ENCODE measurements at regions not wholly inside any gene's neighbourhood (a gene's known extent, or its start where the extent isn't known, plus 50 kb on each side); places are given as distances from the start of the nearest gene placed in this dataset.

DNA sequence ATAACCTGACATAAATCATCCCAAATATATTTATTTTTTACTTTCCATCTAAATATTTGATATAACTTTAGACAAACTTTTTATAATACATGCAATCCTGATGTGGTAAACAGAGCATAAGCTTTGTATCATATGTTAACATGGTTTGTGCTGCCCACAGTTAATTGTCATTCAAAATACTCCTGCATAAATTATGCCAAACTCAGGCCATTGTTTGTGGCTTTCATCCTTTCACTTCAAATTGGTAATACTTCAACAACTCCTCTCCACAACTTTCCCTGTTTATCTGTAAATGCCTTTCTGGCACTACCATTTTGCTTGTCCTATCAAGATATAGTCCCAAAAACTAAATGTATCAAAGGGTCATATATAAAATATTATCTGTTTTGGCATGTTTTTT is 586.7 kb downstream of the HINT1 start:
- H3K9me3 ChIP-seq (ENCODE audit: insufficient read depth, low read length) = no peaks in the 10 kb centered on the region
- TF ChIP-seq YY1 (IDR thresholded peaks at IDR 0.05; ENCODE audit: insufficient read depth, insufficient read length) = no peak
- no peak for TF ChIP-seq ZNF274 (IDR thresholded peaks at IDR 0.05; ENCODE audit: low read depth, low read length)
- TF ChIP-seq SUZ12 (IDR thresholded peaks at IDR 0.05; ENCODE audit: extremely low read depth, insufficient read depth, insufficient read length) = no peak
- H3K9ac ChIP-seq (ENCODE audit: insufficient read length, low read depth) = no peak overlapping the region
- no peak for DNase-seq (ENCODE audit: low read depth, low spot score)
- H3K4me3 ChIP-seq (ENCODE audit: insufficient read length, low read depth) = no peak overlapping the region
- H3K27me3 ChIP-seq (ENCODE audit: insufficient read depth, insufficient read length) = no peaks in the 10 kb centered on the region
- no peaks in the 10 kb centered on the region for H3K36me3 ChIP-seq (ENCODE audit: insufficient read depth, insufficient read length, low read length)
- no peaks in the 10 kb centered on the region for H3K4me1 ChIP-seq (ENCODE audit: insufficient read depth, insufficient read length)

DNA sequence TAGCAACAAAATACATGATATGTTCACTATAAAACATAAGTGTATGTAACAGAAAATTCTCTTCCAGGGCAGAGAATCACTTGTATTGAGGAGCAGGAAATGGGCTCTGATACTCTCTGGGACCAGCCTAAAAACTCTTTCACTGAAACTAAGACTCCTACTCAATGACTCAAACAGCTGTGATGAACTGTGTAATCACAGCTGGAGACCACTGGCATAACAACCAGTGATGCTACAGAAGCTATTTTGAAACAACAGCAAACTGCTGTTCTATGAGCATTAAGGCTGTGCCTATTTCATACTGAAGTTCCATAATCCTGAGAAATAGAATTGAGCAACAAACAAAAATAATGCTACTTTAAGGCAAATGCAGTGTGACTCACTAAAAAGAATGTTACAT is 594.0 kb downstream of the HINT1 start:
- DNase-seq (ENCODE audit: low read depth, low spot score) = no peak
- no peaks in the 10 kb centered on the region for H3K4me1 ChIP-seq (ENCODE audit: insufficient read depth, insufficient read length)
- TF ChIP-seq ZNF274 (IDR thresholded peaks at IDR 0.05; ENCODE audit: low read depth, low read length) (no peak), SUZ12 (IDR thresholded peaks at IDR 0.05; ENCODE audit: extremely low read depth, insufficient read depth, insufficient read length) (no peak), YY1 (IDR thresholded peaks at IDR 0.05; ENCODE audit: insufficient read depth, insufficient read length) (no peak)

DNA sequence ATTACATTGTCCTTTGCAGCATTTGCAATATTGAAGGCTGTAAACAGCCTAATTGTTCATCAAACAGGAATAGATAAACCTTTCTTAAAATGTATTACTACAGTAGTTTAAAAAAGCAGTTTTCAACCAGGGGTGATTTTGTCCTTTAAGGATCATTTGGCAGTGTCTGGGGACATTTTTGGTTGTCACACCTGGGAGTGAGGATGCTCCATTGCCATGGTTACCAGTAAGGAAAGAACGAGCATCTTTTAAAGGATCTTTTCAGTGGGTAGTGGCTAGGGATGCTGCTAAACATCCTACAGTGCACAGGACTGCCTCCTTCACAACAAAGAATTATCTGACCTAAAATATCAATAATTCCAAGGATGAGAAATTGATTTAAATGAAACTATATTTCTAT is 596.3 kb downstream of the HINT1 start:
- Histone ChIP-seq H3K27me3 (ENCODE audit: insufficient read depth, insufficient read length) (no peaks in the 10 kb centered on the region), H3K36me3 (ENCODE audit: insufficient read depth, insufficient read length, low read length) (no peaks in the 10 kb centered on the region), H3K9me3 (ENCODE audit: insufficient read depth, low read length) (no peaks in the 10 kb centered on the region), H3K4me3 (ENCODE audit: insufficient read length, low read depth) (no peak overlapping the region), H3K9ac (ENCODE audit: insufficient read length, low read depth) (no peak overlapping the region), H3K4me1 (ENCODE audit: insufficient read depth, insufficient read length) (no peaks in the 10 kb centered on the region)
- TF ChIP-seq SUZ12 (IDR thresholded peaks at IDR 0.05; ENCODE audit: extremely low read depth, insufficient read depth, insufficient read length) = no peak
- no peak for TF ChIP-seq YY1 (IDR thresholded peaks at IDR 0.05; ENCODE audit: insufficient read depth, insufficient read length)
- TF ChIP-seq ZNF274 (IDR thresholded peaks at IDR 0.05; ENCODE audit: low read depth, low read length) = no peak
- DNase-seq (ENCODE audit: low read depth, low spot score) = no peak

More for the DNA sequence above, 594.0 kb downstream of the HINT1 start:
- H3K9ac ChIP-seq (ENCODE audit: insufficient read length, low read depth) = no peak overlapping the region
- no peak overlapping the region for H3K4me3 ChIP-seq (ENCODE audit: insufficient read length, low read depth)
- H3K36me3 ChIP-seq (ENCODE audit: insufficient read depth, insufficient read length, low read length) = no peaks in the 10 kb centered on the region
- H3K27me3 ChIP-seq (ENCODE audit: insufficient read depth, insufficient read length) = no peaks in the 10 kb centered on the region
- H3K9me3 ChIP-seq (ENCODE audit: insufficient read depth, low read length) = no peaks in the 10 kb centered on the region

DNA sequence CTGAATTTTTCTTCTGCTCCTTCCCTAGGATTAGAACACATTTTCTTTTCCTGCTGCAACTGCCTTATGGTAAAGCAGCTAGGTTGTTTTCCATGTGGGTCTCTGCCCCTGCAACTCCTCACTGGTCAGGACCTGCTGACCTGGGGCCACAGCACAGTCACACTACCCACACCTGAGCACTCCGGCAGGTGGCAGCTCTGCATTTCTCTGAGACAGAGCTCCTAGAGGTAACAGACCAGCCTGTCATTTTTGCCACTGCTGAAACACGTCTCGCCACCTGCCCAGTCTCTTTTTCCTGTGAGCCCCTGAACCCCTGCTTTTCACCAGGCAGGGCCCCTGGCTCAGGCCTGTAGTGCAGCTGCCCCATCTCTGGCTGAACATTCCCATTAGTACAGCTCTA is 609.6 kb downstream of the HINT1 start:
- DNase-seq (ENCODE audit: low read depth, low spot score) = no peak

DNA sequence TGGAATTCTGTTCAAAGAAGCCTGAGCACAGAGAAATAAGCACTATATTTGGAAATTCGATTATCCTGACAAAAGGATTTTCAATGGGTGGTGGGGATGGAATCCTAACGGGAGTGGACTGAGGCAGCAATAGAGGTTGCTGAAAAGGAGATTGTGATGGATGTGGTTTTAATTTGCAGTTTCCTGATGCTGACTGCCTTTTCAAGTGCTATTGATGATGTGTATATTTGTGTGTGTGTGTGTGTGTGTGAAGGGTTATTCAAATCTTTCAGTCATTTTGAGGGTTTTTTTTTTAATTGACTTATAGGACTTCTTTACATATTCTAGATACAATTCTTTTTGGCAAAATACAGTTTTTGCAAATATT is 614.5 kb downstream of the HINT1 start:
- Histone ChIP-seq H3K4me3 (ENCODE audit: insufficient read length, low read depth) (no peak overlapping the region), H3K9ac (ENCODE audit: insufficient read length, low read depth) (no peak overlapping the region), H3K9me3 (ENCODE audit: insufficient read depth, low read length) (peaks cover under 1% of the 10 kb centered on the region; the same call in 1 of the 2 replicates), H3K27me3 (ENCODE audit: insufficient read depth, insufficient read length) (no peaks in the 10 kb centered on the region), H3K4me1 (ENCODE audit: insufficient read depth, insufficient read length) (no peaks in the 10 kb centered on the region), H3K36me3 (ENCODE audit: insufficient read depth, insufficient read length, low read length) (no peaks in the 10 kb centered on the region)
- no peak for TF ChIP-seq ZNF274 (IDR thresholded peaks at IDR 0.05; ENCODE audit: low read depth, low read length)
- TF ChIP-seq SUZ12 (IDR thresholded peaks at IDR 0.05; ENCODE audit: extremely low read depth, insufficient read depth, insufficient read length) = no peak
- no peak for TF ChIP-seq YY1 (IDR thresholded peaks at IDR 0.05; ENCODE audit: insufficient read depth, insufficient read length)
- DNase-seq (ENCODE audit: low read depth, low spot score) = no peak

More for the DNA sequence above, 609.6 kb downstream of the HINT1 start:
- no peaks in the 10 kb centered on the region for H3K27me3 ChIP-seq (ENCODE audit: insufficient read depth, insufficient read length)
- H3K9ac ChIP-seq (ENCODE audit: insufficient read length, low read depth) = no peak overlapping the region
- no peaks in the 10 kb centered on the region for H3K36me3 ChIP-seq (ENCODE audit: insufficient read depth, insufficient read length, low read length)
- H3K4me3 ChIP-seq (ENCODE audit: insufficient read length, low read depth) = no peak overlapping the region
- TF ChIP-seq ZNF274 (IDR thresholded peaks at IDR 0.05; ENCODE audit: low read depth, low read length) = no peak
- TF ChIP-seq YY1 (IDR thresholded peaks at IDR 0.05; ENCODE audit: insufficient read depth, insufficient read length) = no peak
- peaks cover 3% of the 10 kb centered on the region; the same call in 1 of the 2 replicates for H3K9me3 ChIP-seq (ENCODE audit: insufficient read depth, low read length)
- no peaks in the 10 kb centered on the region for H3K4me1 ChIP-seq (ENCODE audit: insufficient read depth, insufficient read length)

DNA sequence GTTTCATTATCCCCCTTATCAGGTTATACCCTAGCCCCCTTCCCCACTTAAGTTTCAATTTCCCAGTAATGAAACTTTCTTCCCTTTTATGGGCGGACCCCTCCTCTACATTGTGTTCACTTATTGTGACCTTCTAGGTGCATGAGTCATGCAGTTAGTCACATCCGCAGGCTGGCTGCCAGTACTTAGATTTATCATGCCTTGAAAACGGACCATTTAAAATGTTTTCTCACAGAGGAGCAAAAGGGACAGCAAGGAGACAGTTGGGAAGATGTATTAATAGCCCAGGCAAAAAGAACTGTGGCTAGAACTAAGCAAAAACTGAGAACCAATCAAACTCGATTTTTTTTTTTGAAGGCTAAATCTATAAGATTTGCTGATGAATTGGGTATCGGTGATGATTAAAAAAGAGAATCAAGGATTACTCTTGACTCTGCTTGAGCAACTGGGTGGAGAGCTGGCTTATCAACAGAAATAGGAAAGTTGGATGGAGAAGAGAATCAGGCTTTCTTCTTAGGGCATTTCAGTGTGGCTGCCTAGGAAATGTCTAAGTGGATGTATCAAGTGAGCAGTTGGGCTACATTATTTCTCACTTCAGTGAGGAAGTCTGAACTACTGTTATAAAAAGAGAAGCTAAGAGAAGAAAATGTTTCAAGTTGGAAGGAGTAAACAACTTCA is 615.0 kb downstream of the HINT1 start:
- peaks cover 6% of the 10 kb centered on the region; the same call in 1 of the 2 replicates for H3K9me3 ChIP-seq (ENCODE audit: insufficient read depth, low read length)
- no peak overlapping the region for H3K9ac ChIP-seq (ENCODE audit: insufficient read length, low read depth)
- H3K4me1 ChIP-seq (ENCODE audit: insufficient read depth, insufficient read length) = no peaks in the 10 kb centered on the region
- H3K27me3 ChIP-seq (ENCODE audit: insufficient read depth, insufficient read length) = no peaks in the 10 kb centered on the region
- H3K4me3 ChIP-seq (ENCODE audit: insufficient read length, low read depth) = no peak overlapping the region
- TF ChIP-seq YY1 (IDR thresholded peaks at IDR 0.05; ENCODE audit: insufficient read depth, insufficient read length) = no peak
- no peak for TF ChIP-seq SUZ12 (IDR thresholded peaks at IDR 0.05; ENCODE audit: extremely low read depth, insufficient read depth, insufficient read length)
- TF ChIP-seq ZNF274 (IDR thresholded peaks at IDR 0.05; ENCODE audit: low read depth, low read length) = no peak
- no peak for DNase-seq (ENCODE audit: low read depth, low spot score)
- H3K36me3 ChIP-seq (ENCODE audit: insufficient read depth, insufficient read length, low read length) = no peaks in the 10 kb centered on the region

DNA sequence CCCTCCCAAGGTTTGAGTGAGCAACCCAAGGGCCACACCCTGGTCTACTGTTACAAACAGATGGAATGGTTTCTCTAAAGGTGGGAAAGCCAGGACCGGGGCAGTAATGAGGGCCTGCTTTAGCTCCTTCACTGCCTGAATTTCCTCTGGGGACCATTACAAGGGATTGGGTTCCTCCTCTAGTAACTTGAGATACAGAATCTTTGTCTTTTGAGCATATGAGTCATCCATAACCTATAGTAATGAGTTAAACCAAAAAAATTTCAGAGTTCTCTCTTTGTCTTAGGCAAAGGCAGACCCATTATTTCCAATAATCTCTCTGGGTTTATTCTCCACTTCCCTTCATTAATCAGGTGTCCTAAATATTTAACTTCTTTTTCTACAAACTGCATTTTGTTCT is 618.8 kb downstream of the HINT1 start:
- no peak for DNase-seq (ENCODE audit: low read depth, low spot score)
- Histone ChIP-seq H3K27me3 (ENCODE audit: insufficient read depth, insufficient read length) (no peaks in the 10 kb centered on the region), H3K4me1 (ENCODE audit: insufficient read depth, insufficient read length) (no peaks in the 10 kb centered on the region)

More for the DNA sequence above, 618.8 kb downstream of the HINT1 start:
- Histone ChIP-seq H3K9me3 (ENCODE audit: insufficient read depth, low read length) (peaks cover 16% of the 10 kb centered on the region; the same call in 1 of the 2 replicates), H3K4me3 (ENCODE audit: insufficient read length, low read depth) (no peak overlapping the region), H3K9ac (ENCODE audit: insufficient read length, low read depth) (no peak overlapping the region), H3K36me3 (ENCODE audit: insufficient read depth, insufficient read length, low read length) (no peaks in the 10 kb centered on the region)
- TF ChIP-seq SUZ12 (IDR thresholded peaks at IDR 0.05; ENCODE audit: extremely low read depth, insufficient read depth, insufficient read length) = no peak
- no peak for TF ChIP-seq ZNF274 (IDR thresholded peaks at IDR 0.05; ENCODE audit: low read depth, low read length)
- no peak for TF ChIP-seq YY1 (IDR thresholded peaks at IDR 0.05; ENCODE audit: insufficient read depth, insufficient read length)

All from NT2/D1 (cell line).